SK-N-SH (cell line): ENCODE measurements at regions not wholly inside any gene's neighbourhood (a gene's known extent, or its start where the extent isn't known, plus 50 kb on each side); places are given as distances from the start of the nearest gene placed in this dataset.

ENCODE experiments used
- CTCF ChIA-PET: fragments of 300-600, 350-600 bp; formaldehyde crosslinking; extraction: SDS; loops from one replicate; lab custom pipeline; 2021; lab: Yijun Ruan, JAX
- POLR2A ChIA-PET: fragments of 350-600 bp; sonication (Branson Sonifier 250); formaldehyde crosslinking; extraction: SDS; loops from one replicate; lab custom pipeline; 2020; ENCODE audit warnings: antibody characterized with exemption, inconsistent platforms; lab: Yijun Ruan, JAX
- DNase-seq: peaks from one replicate; pipeline ENCODE4 v3.0.0; 2012
- H2AFZ ChIP-seq: fragments of 200-600 bp; sonication (generic); 2 replicates; pipeline ENCODE4 v1.8.1; 2016; ENCODE audit warnings: antibody characterized with exemption, mild to moderate bottlenecking, low read depth
- H3F3A ChIP-seq: fragments of 200-600 bp; sonication (generic); replicated peaks from 2 replicates; pipeline ENCODE3; 2016; ENCODE audit warnings: antibody characterized with exemption, mild to moderate bottlenecking; ENCODE audit not compliant: insufficient read depth
- H3K27ac ChIP-seq, 2 experiments: fragments of 200-500 bp in 1 of 2; fragments of 200-600 bp in 1 of 2; sonication (Bioruptor generic) in 1 of 2; sonication (generic), shearing (Covaris generic) in 1 of 2; 2 replicates each; pipeline versions ENCODE4 v1.5.1 to v1.6.1; 2014 to 2016; ENCODE audit warnings: low read depth in 2 of 2, inconsistent platforms in 1 of 2, low read length in 1 of 2, mild to moderate bottlenecking in 1 of 2, mixed read lengths in 1 of 2
- H3K27me3 ChIP-seq: fragments of 200-600 bp; sonication (generic), shearing (Covaris generic); 2 replicates; pipeline ENCODE4 v1.6.1; 2016; ENCODE audit warnings: mixed run types; ENCODE audit not compliant: insufficient read depth
- H3K36me3 ChIP-seq, 2 experiments: fragments of 200-500 bp in 1 of 2; fragments of 200-600 bp in 1 of 2; sonication (Bioruptor generic) in 1 of 2; sonication (generic) in 1 of 2; replicated peaks in 1 of 2; 2 replicates each; pipeline versions ENCODE3 to v1.5.1; 2014 to 2016; ENCODE audit warnings: low read length in 1 of 2, mild to moderate bottlenecking in 1 of 2; ENCODE audit not compliant: insufficient read depth in 2 of 2, control insufficient read depth in 1 of 2
- H3K4me1 ChIP-seq, 2 experiments: fragments of 200-500 bp in 1 of 2; fragments of 200-600 bp in 1 of 2; sonication (Bioruptor generic) in 1 of 2; sonication (generic), shearing (Covaris generic) in 1 of 2; 2 replicates each; pipeline versions ENCODE4 v1.5.1 to v1.6.1; 2014 to 2016; ENCODE audit warnings: low read depth in 1 of 2, low read length in 1 of 2, mixed run types in 1 of 2; ENCODE audit not compliant: insufficient read depth in 2 of 2, control insufficient read depth in 1 of 2
- H3K4me2 ChIP-seq: fragments of 200-600 bp; sonication (generic), shearing (Covaris generic); 2 replicates; pipeline ENCODE4 v1.6.1; 2017; ENCODE audit warnings: mixed run types
- H3K4me3 ChIP-seq, 2 experiments: fragments of 200-500 bp in 1 of 2; fragments of 200-600 bp in 1 of 2; sonication (Bioruptor generic) in 1 of 2; sonication (generic), shearing (Covaris generic) in 1 of 2; 2 replicates each; pipeline versions ENCODE4 v1.5.1 to v1.8.1; 2014 to 2016; ENCODE audit warnings: low read depth in 2 of 2, inconsistent platforms in 1 of 2, low read length in 1 of 2, mild to moderate bottlenecking in 1 of 2, mixed read lengths in 1 of 2, moderate library complexity in 1 of 2
- H3K79me2 ChIP-seq: fragments of 200-600 bp; sonication (generic); 2 replicates; pipeline ENCODE4 v1.8.1; 2017; ENCODE audit warnings: mild to moderate bottlenecking; ENCODE audit not compliant: insufficient read depth
- H3K9ac ChIP-seq: fragments of 200-600 bp; sonication (generic); 2 replicates; pipeline ENCODE4 v1.6.1; 2017; ENCODE audit warnings: mixed run types
- H3K9me2 ChIP-seq: fragments of 200-600 bp; sonication (generic); 2 replicates; pipeline ENCODE4 v1.6.1; 2017; ENCODE audit warnings: mixed run types
- H3K9me3 ChIP-seq: fragments of 200-600 bp; sonication (generic); 2 replicates; pipeline ENCODE4 v1.6.1; 2017; ENCODE audit warnings: mixed run types, mild to moderate bottlenecking, moderate library complexity
- H4K20me1 ChIP-seq: fragments of 200-600 bp; sonication (generic); 2 replicates; pipeline ENCODE4 v1.6.1; 2017; ENCODE audit warnings: mild to moderate bottlenecking, mixed run types; ENCODE audit not compliant: insufficient read depth
- CHD2 ChIP-seq: fragments of 150-350 bp; IDR thresholded peaks from 2 replicates; pipeline ENCODE4 v1.6.1; 2018; ENCODE audit warnings: low read length; ENCODE audit not compliant: partially characterized antibody
- EP300 ChIP-seq, 2 experiments: IDR thresholded peaks; 2 replicates each; pipeline versions ENCODE4 v1.4.0 to v1.6.1; 2012; ENCODE audit warnings: borderline replicate concordance in 1 of 2, low read depth in 1 of 2, low read length in 1 of 2
- EZH2phosphoT487 ChIP-seq: fragments of 200-600 bp; sonication (generic); IDR thresholded peaks from 2 replicates; pipeline ENCODE4 v1.6.1; 2017; ENCODE audit warnings: low read depth, mixed run types, mild to moderate bottlenecking, antibody characterized with exemption, moderate library complexity, borderline replicate concordance
- FOSL2 ChIP-seq: IDR thresholded peaks from 2 replicates; pipeline ENCODE4 v1.4.0; 2012; ENCODE audit warnings: low read depth, mild to moderate bottlenecking, moderate library complexity, borderline replicate concordance
- FOXJ3 ChIP-seq: sonication (generic); formaldehyde crosslinking; IDR thresholded peaks from 2 replicates; pipeline ENCODE4 v1.5.1; 2020; ENCODE audit warnings: mild to moderate bottlenecking, missing genetic modification reagents
- FOXM1 ChIP-seq: IDR thresholded peaks from 2 replicates; pipeline ENCODE4 v1.4.0; 2012; ENCODE audit warnings: low read depth, mild to moderate bottlenecking
- GABPA ChIP-seq: IDR thresholded peaks from 2 replicates; pipeline ENCODE4 v1.4.0; 2012; ENCODE audit warnings: low read depth, mild to moderate bottlenecking
- IRF3 ChIP-seq: fragments of 150-350 bp; IDR thresholded peaks from 2 replicates; pipeline ENCODE4 v1.6.1; 2016; ENCODE audit warnings: mild to moderate bottlenecking, low read depth, low read length
- JUND ChIP-seq: IDR thresholded peaks from 2 replicates; pipeline ENCODE4 v1.4.0; 2012
- MEF2A ChIP-seq: IDR thresholded peaks from 2 replicates; pipeline ENCODE4 v1.4.0; 2012; ENCODE audit warnings: low read depth, borderline replicate concordance
- NFIC ChIP-seq: IDR thresholded peaks from 2 replicates; pipeline ENCODE4 v1.4.0; 2012; ENCODE audit warnings: borderline replicate concordance
- NRF1 ChIP-seq: IDR thresholded peaks from 2 replicates; pipeline ENCODE4 v1.6.1; 2012; ENCODE audit warnings: low read depth, mild to moderate bottlenecking, low read length
- POLR2AphosphoS5 ChIP-seq: IDR thresholded peaks from 2 replicates; pipeline ENCODE4 v1.6.1; 2012; ENCODE audit warnings: low read depth, low read length
- RAD21 ChIP-seq: IDR thresholded peaks from 2 replicates; pipeline ENCODE4 v1.6.1; 2012; ENCODE audit warnings: mild to moderate bottlenecking, low read length
- REST ChIP-seq: IDR thresholded peaks from 2 replicates; pipeline ENCODE4 v1.6.1; 2012; ENCODE audit warnings: mild to moderate bottlenecking, low read depth, low read length, moderate library complexity
- RFX5 ChIP-seq: IDR thresholded peaks from 2 replicates; pipeline ENCODE4 v1.6.1; 2012; ENCODE audit warnings: mild to moderate bottlenecking, improper control_type of control experiment, low read length
- RXRA ChIP-seq: IDR thresholded peaks from 2 replicates; pipeline ENCODE4 v1.4.0; 2012; ENCODE audit warnings: low read depth, mild to moderate bottlenecking, borderline replicate concordance
- SMC3 ChIP-seq: IDR thresholded peaks from 2 replicates; pipeline ENCODE4 v1.6.1; 2012; ENCODE audit warnings: low read depth, low read length, improper control_type of control experiment
- TAF1 ChIP-seq: IDR thresholded peaks from 2 replicates; pipeline ENCODE4 v1.6.1; 2012; ENCODE audit warnings: low read depth, mild to moderate bottlenecking, low read length, moderate library complexity, borderline replicate concordance
- YY1 ChIP-seq: IDR thresholded peaks from 2 replicates; pipeline ENCODE4 v1.4.0; 2012; ENCODE audit warnings: low read depth, mild to moderate bottlenecking
- ZBTB33 ChIP-seq: IDR thresholded peaks from 2 replicates; pipeline ENCODE4 v1.4.0; 2012; ENCODE audit warnings: low read depth, borderline replicate concordance
- WGBS: methylation state at CpG from one replicate; pipeline ENCODE4 v1.1.6; 2017; ENCODE audit warnings: low lambda C conversion rate; 5-methylcytosine and 5-hydroxymethylcytosine counted together
- TF ChIP-seq, protein P1 (sequence below): IDR thresholded peaks from 2 replicates; pipeline ENCODE4; 2012

DNA sequence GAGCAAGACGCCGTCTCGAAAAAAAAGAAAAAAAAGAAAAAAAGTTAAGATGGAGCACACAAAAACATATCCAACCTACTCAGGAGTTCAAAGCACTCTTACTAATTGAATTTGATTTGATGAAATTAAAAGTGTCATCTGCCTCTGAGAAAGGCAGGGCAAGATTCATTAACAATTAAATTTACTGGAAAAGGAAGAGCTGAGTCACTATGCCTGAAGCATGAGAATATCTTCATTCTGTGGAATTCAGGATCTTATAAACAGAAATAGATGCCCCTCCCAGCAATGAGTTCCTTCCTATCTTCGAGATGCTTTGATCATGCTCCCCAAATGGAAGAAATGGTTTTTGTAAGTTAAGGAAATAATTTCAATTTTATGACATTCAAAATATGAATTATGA is 61.0 kb upstream of the ST3GAL6 start:
- POLR2A ChIA-PET = no interaction called here
- peaks cover 3% of the 10 kb centered on the region for H3F3A ChIP-seq
- H3K4me1 ChIP-seq = peaks cover 0 to 7% of the 10 kb centered on the region in 2 experiments; a peak in 1 of 4 replicates
- H3K9me2 ChIP-seq = no peaks in the 10 kb centered on the region
- H3K79me2 ChIP-seq = no peaks in the 10 kb centered on the region
- H4K20me1 ChIP-seq = no peaks in the 10 kb centered on the region
- WGBS = 71% methylated on average over 4 of the region's 4 CpGs
- no peaks in the 10 kb centered on the region for H3K9me3 ChIP-seq
- H3K36me3 ChIP-seq = no peaks in the 10 kb centered on the region
- CTCF ChIA-PET = interaction anchor here (0.6 to 2.3 kb wide), 2 partner anchors 11 to 100 kb away, joined by 3 to 5 read pairs; no protein-coding TSS in a partner anchor
- H3K4me3 ChIP-seq = no peak overlapping the region
- TF ChIP-seq EP300 (IDR thresholded peaks at IDR 0.05; ENCODE audit: borderline replicate concordance in 1 of 2, low read depth in 1 of 2, low read length in 1 of 2) (peak in 1 of 2 experiments; percentile 44; a peak in 2 of 4 replicates), JUND (0 out of 2 replicates have a peak, but pooled peaks have one; percentile 30), EZH2phosphoT487 (no peak)
- TF ChIP-seq, protein P1, sequence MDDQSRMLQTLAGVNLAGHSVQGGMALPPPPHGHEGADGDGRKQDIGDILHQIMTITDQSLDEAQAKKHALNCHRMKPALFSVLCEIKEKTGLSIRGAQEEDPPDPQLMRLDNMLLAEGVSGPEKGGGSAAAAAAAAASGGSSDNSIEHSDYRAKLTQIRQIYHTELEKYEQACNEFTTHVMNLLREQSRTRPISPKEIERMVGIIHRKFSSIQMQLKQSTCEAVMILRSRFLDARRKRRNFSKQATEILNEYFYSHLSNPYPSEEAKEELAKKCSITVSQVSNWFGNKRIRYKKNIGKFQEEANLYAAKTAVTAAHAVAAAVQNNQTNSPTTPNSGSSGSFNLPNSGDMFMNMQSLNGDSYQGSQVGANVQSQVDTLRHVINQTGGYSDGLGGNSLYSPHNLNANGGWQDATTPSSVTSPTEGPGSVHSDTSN = peak; percentile 65
- no peak overlapping the region for H3K9ac ChIP-seq
- H3K4me2 ChIP-seq = no peak overlapping the region
- H2AFZ ChIP-seq = no peak overlapping the region
- DNase-seq = no peak
- peak overlapping the region in 1 of 2 experiments; percentile 36; a peak in 1 of 4 replicates for H3K27ac ChIP-seq
- no peaks in the 10 kb centered on the region for H3K27me3 ChIP-seq

GRCh38 chr3:98705212-98705611 is 57.9 kb upstream of the ST3GAL6 start:
- Histone ChIP-seq H3K9me3 (no peaks in the 10 kb centered on the region), H3K27me3 (no peaks in the 10 kb centered on the region), H4K20me1 (no peaks in the 10 kb centered on the region), H3K9ac (no peak overlapping the region), H3K4me3 (no peak overlapping the region), H3F3A (no peaks in the 10 kb centered on the region), H2AFZ (no peak overlapping the region), H3K4me1 (peaks cover 0 to 13% of the 10 kb centered on the region in 2 experiments; a peak in 2 of 4 replicates), H3K4me2 (no peak overlapping the region), H3K79me2 (no peaks in the 10 kb centered on the region), H3K9me2 (no peaks in the 10 kb centered on the region), H3K36me3 (no peaks in the 10 kb centered on the region), H3K27ac (no peak overlapping the region)
- no peak for DNase-seq
- POLR2A ChIA-PET = no interaction called here
- CTCF ChIA-PET = no interaction called here
- 100% methylated on average over 1 of the region's 1 CpG for WGBS
- TF ChIP-seq REST (no peak), NFIC (no peak), TAF1 (no peak), YY1 (no peak), FOSL2 (no peak), MEF2A (no peak), GABPA (no peak), FOXJ3 (CRISPR knock-in tag) (no peak), RFX5 (no peak), IRF3 (no peak), POLR2AphosphoS5 (no peak), FOXM1 (no peak), SMC3 (no peak), ZBTB33 (no peak), CHD2 (no peak), NRF1 (no peak), RAD21 (no peak), RXRA (no peak)
